CD14-positive monocyte (primary cell): ENCODE measurements at regions not wholly inside any gene's neighbourhood (a gene's known extent, or its start where the extent isn't known, plus 50 kb on each side); places are given as distances from the start of the nearest gene placed in this dataset.

Source experiments
- DNase-seq, 3 donors: peaks; one replicate each; pipeline ENCODE4 v3.0.0-alpha.2; 2011 to 2022
- H2AFZ ChIP-seq: 2 replicates; pipeline ENCODE4 v1.6.0; 2012; ENCODE audit warnings: mild to moderate bottlenecking, low read depth, low read length, inconsistent platforms; ENCODE audit not compliant: insufficient read depth, poor library complexity, severe bottlenecking
- H3K27ac ChIP-seq, 2 donors: 1 replicate in 1 of 2; 2 replicates in 1 of 2; pipeline ENCODE4 v1.5.1; 2012 to 2013; ENCODE audit warnings: low read length in 2 of 2, control low read depth in 1 of 2, inconsistent platforms in 1 of 2, low read depth in 1 of 2, mild to moderate bottlenecking in 1 of 2
- H3K27me3 ChIP-seq, 2 donors: one replicate each; pipeline versions ENCODE4 v1.6.0 to v1.6.1; 2011 to 2013; ENCODE audit warnings: low read length in 2 of 2; ENCODE audit not compliant: control insufficient read depth in 2 of 2, insufficient read depth in 2 of 2
- H3K36me3 ChIP-seq, 2 donors: replicated peaks in 1 of 2; 1 replicate in 1 of 2; 2 replicates in 1 of 2; pipeline versions ENCODE4 v1.5.1 to v1.6.1; 2012 to 2013; ENCODE audit warnings: low read length in 2 of 2, control low read depth in 1 of 2, inconsistent platforms in 1 of 2, mild to moderate bottlenecking in 1 of 2; ENCODE audit not compliant: insufficient read depth in 2 of 2, control insufficient read depth in 1 of 2
- H3K4me1 ChIP-seq, 2 donors: 1 replicate in 1 of 2; 2 replicates in 1 of 2; pipeline versions ENCODE4 v1.5.1 to v1.6.1; 2012 to 2013; ENCODE audit warnings: low read length in 2 of 2, control low read depth in 1 of 2, inconsistent platforms in 1 of 2, mild to moderate bottlenecking in 1 of 2, moderate library complexity in 1 of 2; ENCODE audit not compliant: insufficient read depth in 2 of 2, control insufficient read depth in 1 of 2
- H3K4me2 ChIP-seq: replicated peaks from 2 replicates; pipeline ENCODE3; 2012; ENCODE audit warnings: low read length, moderate library complexity, mild to moderate bottlenecking; ENCODE audit not compliant: poor library complexity, severe bottlenecking; ENCODE audit errors: extremely low read depth
- H3K4me3 ChIP-seq, 3 experiments: fragments of 200-600 bp in 1 of 3; sonication (generic) in 1 of 3; replicated peaks in 1 of 3; 1 replicate in 2 of 3; 2 replicates in 1 of 3; pipeline ENCODE4 v1.5.1; 2011 to 2013; ENCODE audit warnings: low read length in 3 of 3, mild to moderate bottlenecking in 3 of 3, control low read depth in 2 of 3, low read depth in 2 of 3, inconsistent platforms in 1 of 3, moderate library complexity in 1 of 3
- H3K79me2 ChIP-seq: 2 replicates; pipeline ENCODE4 v1.6.0; 2012; ENCODE audit warnings: mild to moderate bottlenecking, control low read depth, inconsistent platforms, low read length, moderate library complexity; ENCODE audit not compliant: insufficient read depth
- H3K9ac ChIP-seq: 2 replicates; pipeline ENCODE4 v1.6.0; 2017; ENCODE audit warnings: low read length, mild to moderate bottlenecking; ENCODE audit not compliant: insufficient read depth, poor library complexity, severe bottlenecking
- H3K9me3 ChIP-seq, 2 donors: replicated peaks in 1 of 2; 1 replicate in 1 of 2; 2 replicates in 1 of 2; pipeline versions ENCODE4 v1.5.1 to v1.6.1; 2012 to 2013; ENCODE audit warnings: low read length in 2 of 2, control low read depth in 1 of 2; ENCODE audit not compliant: control insufficient read depth in 1 of 2, insufficient read depth in 1 of 2
- H4K20me1 ChIP-seq: 2 replicates; pipeline ENCODE4 v1.6.0; 2012; ENCODE audit warnings: mild to moderate bottlenecking, low read length, control low read depth, moderate library complexity; ENCODE audit not compliant: insufficient read depth
- H3K27ac Mint-ChIP-seq, 7 donors: one replicate each; pipeline ENCODE4 v1.8.0; 2020; ENCODE audit warnings: mild to moderate bottlenecking in 7 of 7, mixed read lengths in 7 of 7, moderate library complexity in 6 of 7, inconsistent platforms in 2 of 7
- H3K27me3 Mint-ChIP-seq, 3 donors: one replicate each; pipeline ENCODE4 v1.8.0; 2021 to 2022; ENCODE audit warnings: low read depth in 3 of 3, mild to moderate bottlenecking in 3 of 3, mixed read lengths in 3 of 3, moderate library complexity in 3 of 3, inconsistent platforms in 1 of 3
- H3K36me3 Mint-ChIP-seq, 2 donors: one replicate each; pipeline ENCODE4 v1.8.0; 2020; ENCODE audit warnings: mixed read lengths in 2 of 2, inconsistent platforms in 1 of 2, mild to moderate bottlenecking in 1 of 2
- H3K4me1 Mint-ChIP-seq: one replicate; pipeline ENCODE4 v1.8.0; 2020; ENCODE audit warnings: mild to moderate bottlenecking, mixed read lengths
- H3K4me3 Mint-ChIP-seq, 2 donors: one replicate each; pipeline ENCODE4 v1.8.0; 2020; ENCODE audit warnings: mild to moderate bottlenecking in 2 of 2, mixed read lengths in 2 of 2, moderate library complexity in 1 of 2
- H3K9me3 Mint-ChIP-seq, 7 donors: one replicate each; pipeline ENCODE4 v1.8.0; 2020 to 2022; ENCODE audit warnings: mixed read lengths in 7 of 7, mild to moderate bottlenecking in 6 of 7, moderate library complexity in 6 of 7, inconsistent platforms in 2 of 7
- CTCF ChIP-seq: fragments of 200-600 bp; IDR thresholded peaks from one replicate; pipeline ENCODE4 v1.8.0; 2022; ENCODE audit warnings: antibody characterized with exemption, mild to moderate bottlenecking
- WGBS: methylation state at CpG from one replicate; pipeline ENCODE4 v1.1.5; 2013; ENCODE audit warnings: missing lambda C conversion rate; ENCODE audit not compliant: insufficient coverage; 5-methylcytosine and 5-hydroxymethylcytosine counted together
- intact Hi-C, 2 donors: fragments of 100-400 bp; cut with micrococcal nuclease; formaldehyde crosslinking; loops; one replicate each; pipeline versions ENCODE4 v1.15.0 to v1.15.1; 2023

DNA sequence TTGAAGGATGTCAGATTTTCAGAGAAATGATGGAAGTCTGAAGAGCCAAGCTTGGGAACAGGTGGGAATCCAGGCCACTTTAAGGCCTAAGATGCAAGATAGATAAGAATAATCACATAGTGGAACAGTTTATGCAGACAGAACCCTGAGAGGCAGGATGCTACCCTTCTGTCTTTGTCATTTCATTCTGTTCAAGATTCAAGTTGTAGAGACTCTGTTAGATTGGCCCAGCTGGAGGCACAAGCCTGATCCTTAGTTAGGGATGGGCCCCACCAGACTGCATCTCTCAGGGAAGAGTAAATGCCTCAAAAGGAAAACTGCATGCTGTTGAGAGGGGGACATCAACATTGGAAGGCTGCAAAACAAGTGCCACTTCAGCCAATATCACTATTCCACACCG, 287.0 kb downstream of the PCNX1 start:
- H3K27ac ChIP-seq, result no peak overlapping the region
- Mint-ChIP-seq H3K36me3 (no peaks in the 10 kb centered on the region), H3K4me1 (peaks cover 5% of the 10 kb centered on the region), H3K27me3 (peaks cover 0 to 3% (median 3%) of the 10 kb centered on the region in 3 donors), H3K9me3 (peaks cover 0 to 2% (median 0%) of the 10 kb centered on the region in 7 donors), H3K27ac (no peak overlapping the region), H3K4me3 (no peak overlapping the region)
- H3K36me3 ChIP-seq, result no peaks in the 10 kb centered on the region
- no peak overlapping the region for H2AFZ ChIP-seq
- H4K20me1 ChIP-seq, result no peaks in the 10 kb centered on the region
- DNase-seq, result no peak
- WGBS, result 89% methylated on average over 1 of the region's 1 CpG
- no peaks in the 10 kb centered on the region for H3K9me3 ChIP-seq
- no peaks in the 10 kb centered on the region for H3K27me3 ChIP-seq
- no peaks in the 10 kb centered on the region for H3K4me1 ChIP-seq
- intact Hi-C loops, result no loop called here
- no peak for TF ChIP-seq CTCF
- no peak overlapping the region for H3K4me2 ChIP-seq
- H3K9ac ChIP-seq, result no peak overlapping the region
- no peaks in the 10 kb centered on the region for H3K79me2 ChIP-seq
- no peak overlapping the region for H3K4me3 ChIP-seq

- Histone ChIP-seq H2AFZ (no peak overlapping the region), H3K36me3 (no peaks in the 10 kb centered on the region), H3K9me3 (no peaks in the 10 kb centered on the region), H3K9ac (no peak overlapping the region), H3K4me3 (no peak overlapping the region), H3K27ac (no peak overlapping the region), H3K4me1 (no peaks in the 10 kb centered on the region), H3K27me3 (no peaks in the 10 kb centered on the region), H4K20me1 (no peaks in the 10 kb centered on the region), H3K4me2 (no peak overlapping the region), H3K79me2 (no peaks in the 10 kb centered on the region)
- intact Hi-C loops, result no loop called here
- H3K27ac Mint-ChIP-seq, result no peak overlapping the region
- H3K36me3 Mint-ChIP-seq, result no peaks in the 10 kb centered on the region
- WGBS, result 100% methylated on average over 5 of the region's 6 CpGs
- no peak overlapping the region for H3K4me3 Mint-ChIP-seq
- no peak for DNase-seq
- no peak for TF ChIP-seq CTCF
- H3K27me3 Mint-ChIP-seq, result peaks cover 0 to 3% (median 1%) of the 10 kb centered on the region in 3 donors
- peaks cover 0 to 4% (median 0%) of the 10 kb centered on the region in 7 donors for H3K9me3 Mint-ChIP-seq
- no peaks in the 10 kb centered on the region for H3K4me1 Mint-ChIP-seq
Observed at GRCh38 chr14:71196921-71197320, 289.7 kb downstream of the PCNX1 start.
